HFF-Myc (cell line): ENCODE measurements at regions not wholly inside any gene's neighbourhood (a gene's known extent, or its start where the extent isn't known, plus 50 kb on each side); places are given as distances from the start of the nearest gene placed in this dataset.
"Not testable (repeated sequence)": the region's sequence is repeated elsewhere in the genome, so short reads cannot be mapped to it uniquely, and the experiment has no call there.

ENCODE experiments used
- DNase-seq: peaks from one replicate; pipeline ENCODE4 v3.0.0-alpha.2; 2011; ENCODE audit warnings: low read depth; ENCODE audit errors: extremely low read depth
- H3K4me3 ChIP-seq: replicated peaks from 2 replicates; pipeline ENCODE4 v1.5.1; 2011; ENCODE audit warnings: low read depth, mild to moderate bottlenecking, control low read depth, low read length
- TF ChIP-seq, protein P1 (sequence below): IDR thresholded peaks from 2 replicates; pipeline ENCODE4 v1.5.1; 2012; ENCODE audit warnings: mild to moderate bottlenecking, low read depth, low read length, control low read depth; ENCODE audit errors: missing control alignments

DNA sequence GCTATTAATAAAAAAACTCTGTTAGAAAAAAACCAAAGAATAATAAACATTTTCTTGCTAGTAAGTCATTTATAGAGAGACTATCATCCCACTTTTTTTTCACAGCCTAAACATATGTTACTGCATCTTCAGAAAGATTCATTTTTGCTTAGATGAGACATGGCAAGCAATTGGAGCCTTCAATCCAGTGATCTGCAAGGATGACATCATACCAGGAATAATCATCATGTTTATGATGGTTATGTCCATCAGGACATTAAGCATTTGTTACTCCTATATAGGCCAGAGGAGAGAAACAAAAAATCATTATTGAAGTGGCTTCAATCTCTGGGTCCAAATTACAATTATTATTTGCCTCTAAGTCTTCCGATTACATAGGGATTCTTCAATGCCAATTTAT is 626.3 kb upstream of the CCNG1 start:
- DNase-seq, result no peak
- TF ChIP-seq, protein P1, sequence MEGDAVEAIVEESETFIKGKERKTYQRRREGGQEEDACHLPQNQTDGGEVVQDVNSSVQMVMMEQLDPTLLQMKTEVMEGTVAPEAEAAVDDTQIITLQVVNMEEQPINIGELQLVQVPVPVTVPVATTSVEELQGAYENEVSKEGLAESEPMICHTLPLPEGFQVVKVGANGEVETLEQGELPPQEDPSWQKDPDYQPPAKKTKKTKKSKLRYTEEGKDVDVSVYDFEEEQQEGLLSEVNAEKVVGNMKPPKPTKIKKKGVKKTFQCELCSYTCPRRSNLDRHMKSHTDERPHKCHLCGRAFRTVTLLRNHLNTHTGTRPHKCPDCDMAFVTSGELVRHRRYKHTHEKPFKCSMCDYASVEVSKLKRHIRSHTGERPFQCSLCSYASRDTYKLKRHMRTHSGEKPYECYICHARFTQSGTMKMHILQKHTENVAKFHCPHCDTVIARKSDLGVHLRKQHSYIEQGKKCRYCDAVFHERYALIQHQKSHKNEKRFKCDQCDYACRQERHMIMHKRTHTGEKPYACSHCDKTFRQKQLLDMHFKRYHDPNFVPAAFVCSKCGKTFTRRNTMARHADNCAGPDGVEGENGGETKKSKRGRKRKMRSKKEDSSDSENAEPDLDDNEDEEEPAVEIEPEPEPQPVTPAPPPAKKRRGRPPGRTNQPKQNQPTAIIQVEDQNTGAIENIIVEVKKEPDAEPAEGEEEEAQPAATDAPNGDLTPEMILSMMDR, result no peak
- H3K4me3 ChIP-seq, result no peak overlapping the region

DNA sequence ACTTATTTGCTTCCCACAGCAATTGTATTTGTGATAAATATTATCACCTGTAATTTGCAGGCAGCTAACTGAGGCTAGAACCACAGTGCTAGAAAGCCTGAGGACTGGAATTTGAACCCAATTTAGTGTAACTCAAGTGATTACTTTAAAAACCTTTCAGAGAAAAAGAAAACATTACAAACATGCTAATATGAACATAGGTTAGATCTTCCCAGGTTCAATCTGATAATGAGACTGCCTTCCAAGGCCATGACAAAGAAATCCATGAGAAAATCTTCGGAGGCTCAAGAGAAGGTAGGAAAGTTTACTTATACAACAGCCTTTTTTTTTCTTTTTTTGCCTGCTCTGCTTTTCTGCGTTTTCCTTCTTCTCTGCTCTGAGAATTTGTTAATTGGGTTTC is 620.6 kb upstream of the CCNG1 start:
- no peak for DNase-seq
- no peak overlapping the region for H3K4me3 ChIP-seq
- TF ChIP-seq, protein P1, result no peak

DNA sequence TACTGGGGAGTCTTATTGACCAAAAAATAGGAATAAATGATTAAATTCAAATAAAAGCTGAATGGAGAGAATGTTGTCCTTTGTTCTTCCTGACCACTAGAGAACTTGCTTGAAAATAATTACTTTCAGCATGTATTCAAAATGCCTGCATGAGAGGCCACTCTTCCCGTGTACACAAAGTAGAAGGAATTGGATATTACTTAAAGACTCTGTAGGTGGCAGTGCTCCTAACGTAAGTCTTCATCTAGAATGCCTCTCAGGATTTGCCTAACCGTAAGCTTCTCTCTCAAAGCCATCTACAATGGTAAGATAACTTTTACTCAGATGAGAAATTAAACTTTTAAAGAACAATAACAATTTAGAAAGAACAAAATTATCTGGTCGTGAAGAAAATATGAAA is 620.0 kb upstream of the CCNG1 start:
- no peak for DNase-seq
- H3K4me3 ChIP-seq, result no peak overlapping the region
- TF ChIP-seq, protein P1, result no peak

DNA sequence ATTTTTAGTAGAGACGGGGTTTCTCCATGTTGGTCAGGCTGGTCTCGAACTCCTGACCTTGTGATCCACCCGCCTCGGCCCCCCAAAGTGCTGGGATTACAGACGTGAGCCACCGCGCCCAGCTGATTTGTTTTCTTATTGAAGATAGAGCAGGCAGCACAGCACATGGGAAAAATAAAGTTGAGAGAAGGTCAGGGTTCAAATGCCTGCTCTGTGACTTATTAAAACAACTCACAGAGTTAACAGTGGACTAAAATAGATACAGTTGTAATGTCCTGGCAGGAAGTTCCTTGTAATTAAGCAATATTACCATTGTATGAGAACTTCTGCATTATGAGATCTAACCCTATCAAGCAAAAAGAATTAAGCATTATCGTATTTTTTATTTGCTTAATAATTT is 615.7 kb upstream of the CCNG1 start:
- H3K4me3 ChIP-seq, DNase-seq: not testable (repeated sequence)

DNA sequence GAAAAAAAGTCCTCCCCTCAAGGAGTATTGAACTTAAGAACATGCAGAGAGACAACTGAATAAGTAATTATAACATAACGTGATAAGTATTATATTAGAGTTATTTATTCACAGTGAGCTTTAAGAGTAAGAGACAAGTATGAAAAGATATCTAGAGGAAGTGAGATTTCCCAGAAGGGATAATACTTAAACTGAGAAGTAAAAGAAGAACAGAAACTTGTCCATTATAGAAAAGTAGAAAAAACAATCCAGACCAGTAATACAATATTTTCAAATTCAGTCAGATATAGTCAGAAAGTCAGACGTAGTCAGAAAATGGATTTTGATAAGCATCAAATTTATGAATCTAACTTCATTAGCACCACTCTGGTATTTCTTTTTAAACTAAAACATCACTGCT is 613.0 kb upstream of the CCNG1 start:
- DNase-seq, result no peak
- no peak overlapping the region for H3K4me3 ChIP-seq
- TF ChIP-seq, protein P1, result no peak

DNA sequence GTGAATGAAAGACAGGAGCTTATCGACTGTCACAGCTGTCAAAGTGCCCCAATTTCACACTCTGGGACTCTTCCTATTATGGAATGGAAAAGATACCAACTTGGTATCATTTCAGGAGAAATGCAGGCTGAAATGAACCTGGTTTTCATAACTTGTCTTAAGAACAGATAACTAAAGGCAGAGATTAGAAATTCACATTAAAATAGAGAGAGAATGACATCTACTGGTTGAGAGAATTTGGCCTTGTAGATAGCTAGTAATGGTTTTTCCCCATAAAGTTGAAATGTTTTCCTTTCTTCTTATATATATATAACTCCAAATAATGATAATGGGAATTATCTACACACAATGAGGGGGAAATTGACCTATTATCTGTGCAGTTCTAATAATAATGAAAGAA is 600.2 kb upstream of the CCNG1 start:
- TF ChIP-seq, protein P1, result no peak

DNA sequence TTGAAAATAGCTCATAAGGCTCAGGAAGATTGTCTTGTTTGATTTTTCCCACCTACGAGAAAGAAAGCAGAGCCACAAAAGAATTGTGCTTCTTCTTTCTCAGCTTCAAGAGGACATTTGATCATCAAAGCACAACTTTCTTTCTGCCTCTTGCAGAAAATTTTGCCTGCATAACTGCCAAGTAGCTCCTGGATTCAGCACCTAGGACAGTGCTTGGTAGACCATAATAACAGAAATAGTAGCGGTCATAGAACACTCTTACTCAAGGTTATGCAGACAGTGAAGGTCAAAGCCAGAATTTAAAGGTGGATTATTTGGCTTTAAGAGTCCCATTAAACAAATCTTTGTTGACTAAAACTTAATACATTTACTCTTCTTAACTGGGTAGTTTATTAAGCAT is 594.7 kb upstream of the CCNG1 start:
- no peak overlapping the region for H3K4me3 ChIP-seq
- TF ChIP-seq, protein P1, result no peak
- DNase-seq, result no peak

More for the DNA sequence above, 600.2 kb upstream of the CCNG1 start:
- H3K4me3 ChIP-seq, result no peak overlapping the region
- DNase-seq, result no peak

DNA sequence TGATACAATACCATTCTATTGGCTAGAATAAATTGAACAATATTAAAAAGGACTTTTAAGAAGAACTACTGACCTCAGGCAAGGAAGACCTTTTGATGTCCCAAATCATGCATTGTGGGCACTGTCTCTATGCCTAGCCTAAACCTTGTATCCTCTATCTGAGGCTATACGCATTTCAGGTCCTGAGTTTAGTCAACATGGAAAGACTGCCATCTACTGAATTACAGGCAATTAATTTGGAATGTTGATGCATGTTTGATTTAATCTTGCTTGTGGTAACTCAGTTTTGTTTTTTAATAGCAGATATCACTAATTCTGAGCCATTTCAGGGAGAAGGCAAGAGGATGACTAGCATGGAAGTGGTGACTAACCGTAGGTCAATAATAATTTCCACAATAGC is 585.3 kb upstream of the CCNG1 start:
- DNase-seq, result no peak
- TF ChIP-seq, protein P1, result no peak
- H3K4me3 ChIP-seq, result no peak overlapping the region
